Kidney epithelial cell (primary cell): ENCODE measurements at regions not wholly inside any gene's neighbourhood (a gene's known extent, or its start where the extent isn't known, plus 50 kb on each side); places are given as distances from the start of the nearest gene placed in this dataset.

Experiments used
- DNase-seq: peaks from one replicate; pipeline ENCODE4 v3.0.0-alpha.2; 2010; ENCODE audit warnings: low read depth
- H3K27me3 ChIP-seq: 2 replicates; pipeline ENCODE4 v1.6.0; 2011; ENCODE audit warnings: low read length; ENCODE audit not compliant: control insufficient read depth, insufficient read depth
- H3K36me3 ChIP-seq: 2 replicates; pipeline ENCODE4 v1.5.1; 2011; ENCODE audit warnings: low read length; ENCODE audit not compliant: control insufficient read depth, insufficient read depth
- H3K4me3 ChIP-seq: 2 replicates; pipeline ENCODE4 v1.5.1; 2011; ENCODE audit warnings: low read depth, mild to moderate bottlenecking, control low read depth, low read length
- CTCF ChIP-seq: IDR thresholded peaks from 2 replicates; pipeline ENCODE4 v1.5.1; 2011; ENCODE audit warnings: mild to moderate bottlenecking, moderate library complexity, low read length, control low read depth, inconsistent platforms; ENCODE audit not compliant: insufficient read depth, poor library complexity, severe bottlenecking

- Histone ChIP-seq H3K4me3 (no peak overlapping the region), H3K36me3 (no peaks in the 10 kb centered on the region), H3K27me3 (no peaks in the 10 kb centered on the region)
- TF ChIP-seq CTCF: no peak
- DNase-seq: no peak
These were observed 1366.8 kb downstream of the EPHA7 start for GRCh38 chr6:92052513-92052912.

GRCh38 chr6:92050216-92050615 is 1369.1 kb downstream of the EPHA7 start:
- DNase-seq: no peak
- Histone ChIP-seq H3K27me3 (no peaks in the 10 kb centered on the region), H3K36me3 (no peaks in the 10 kb centered on the region), H3K4me3 (no peak overlapping the region)
- TF ChIP-seq CTCF: no peak

GRCh38 chr6:92047860-92048259 is 1371.5 kb downstream of the EPHA7 start:
- no peaks in the 10 kb centered on the region for H3K27me3 ChIP-seq
- H3K36me3 ChIP-seq: no peaks in the 10 kb centered on the region
- TF ChIP-seq CTCF: no peak
- DNase-seq: peak; percentile 5
- no peak overlapping the region for H3K4me3 ChIP-seq

GRCh38 chr6:92047152-92047850 is 1372.1 kb downstream of the EPHA7 start:
- H3K4me3 ChIP-seq: no peak overlapping the region
- no peak for DNase-seq
- no peaks in the 10 kb centered on the region for H3K36me3 ChIP-seq
- no peak for TF ChIP-seq CTCF
- no peaks in the 10 kb centered on the region for H3K27me3 ChIP-seq

- TF ChIP-seq CTCF: no peak
These were observed 1375.0 kb downstream of the EPHA7 start for GRCh38 chr6:92044312-92044711.

GRCh38 chr6:92043777-92044176 is 1375.6 kb downstream of the EPHA7 start:
- Histone ChIP-seq H3K4me3 (no peak overlapping the region), H3K27me3 (no peaks in the 10 kb centered on the region), H3K36me3 (no peaks in the 10 kb centered on the region)
- TF ChIP-seq CTCF: no peak
- no peak for DNase-seq

More at GRCh38 chr6:92044312-92044711, 1375.0 kb downstream of the EPHA7 start:
- no peaks in the 10 kb centered on the region for H3K27me3 ChIP-seq
- DNase-seq: no peak
- no peaks in the 10 kb centered on the region for H3K36me3 ChIP-seq
- no peak overlapping the region for H3K4me3 ChIP-seq
